ENCODE measurements at regions not wholly inside any gene's neighbourhood (a gene's known extent, or its start where the extent isn't known, plus 50 kb on each side); places are given as distances from the start of the nearest gene placed in this dataset.

DNA sequence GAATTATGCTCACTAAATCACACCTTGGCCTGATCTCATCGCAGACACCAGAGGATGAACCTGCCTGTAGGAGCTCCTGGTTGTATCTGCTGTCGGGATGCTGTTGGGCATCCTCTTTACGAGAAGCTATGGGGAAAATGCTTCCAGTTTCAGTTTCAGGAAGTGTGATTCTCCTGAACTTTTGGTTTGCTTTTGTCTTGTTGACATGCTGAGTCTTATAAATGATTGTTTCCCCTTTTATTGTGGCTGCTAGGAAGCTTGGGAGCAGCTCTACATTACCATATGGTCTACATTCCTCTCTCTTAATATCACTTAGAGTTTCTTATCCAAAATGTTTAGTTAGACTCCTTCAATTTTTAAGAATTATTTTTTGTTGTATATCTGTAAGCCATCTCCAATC, 227.5 kb downstream of the MTX2 start:
- TF ChIP-seq, protein P1, sequence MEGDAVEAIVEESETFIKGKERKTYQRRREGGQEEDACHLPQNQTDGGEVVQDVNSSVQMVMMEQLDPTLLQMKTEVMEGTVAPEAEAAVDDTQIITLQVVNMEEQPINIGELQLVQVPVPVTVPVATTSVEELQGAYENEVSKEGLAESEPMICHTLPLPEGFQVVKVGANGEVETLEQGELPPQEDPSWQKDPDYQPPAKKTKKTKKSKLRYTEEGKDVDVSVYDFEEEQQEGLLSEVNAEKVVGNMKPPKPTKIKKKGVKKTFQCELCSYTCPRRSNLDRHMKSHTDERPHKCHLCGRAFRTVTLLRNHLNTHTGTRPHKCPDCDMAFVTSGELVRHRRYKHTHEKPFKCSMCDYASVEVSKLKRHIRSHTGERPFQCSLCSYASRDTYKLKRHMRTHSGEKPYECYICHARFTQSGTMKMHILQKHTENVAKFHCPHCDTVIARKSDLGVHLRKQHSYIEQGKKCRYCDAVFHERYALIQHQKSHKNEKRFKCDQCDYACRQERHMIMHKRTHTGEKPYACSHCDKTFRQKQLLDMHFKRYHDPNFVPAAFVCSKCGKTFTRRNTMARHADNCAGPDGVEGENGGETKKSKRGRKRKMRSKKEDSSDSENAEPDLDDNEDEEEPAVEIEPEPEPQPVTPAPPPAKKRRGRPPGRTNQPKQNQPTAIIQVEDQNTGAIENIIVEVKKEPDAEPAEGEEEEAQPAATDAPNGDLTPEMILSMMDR (IDR thresholded peaks at IDR 0.05), result no peak
- no peak for TF ChIP-seq POLR2A (IDR thresholded peaks at IDR 0.05)
